Endothelial cell of umbilical vein (primary cell): ENCODE measurements at regions not wholly inside any gene's neighbourhood (a gene's known extent, or its start where the extent isn't known, plus 50 kb on each side); places are given as distances from the start of the nearest gene placed in this dataset.

Source experiments
- BruUV-seq: library from RNA; stranded (reverse); fragments of 400-500 nt; replicated peaks from 2 replicates; lab custom pipeline; 2021; lab: Mats Ljungman, UMichigan
- CTCF ChIA-PET: fragments of 300-600, 350-600 bp; sonication (Branson Sonifier 250); formaldehyde crosslinking; loops from one replicate; lab custom pipeline; 2021; ENCODE audit warnings: antibody characterized with exemption, inconsistent platforms; lab: Charles Lee
- POLR2A ChIA-PET: fragments of 300-600, 350-600 bp; sonication (Branson Sonifier 250); formaldehyde crosslinking; loops from one replicate; lab custom pipeline; 2021; ENCODE audit warnings: antibody characterized with exemption, inconsistent platforms; lab: Charles Lee
- DNase-seq: peaks from one replicate; pipeline ENCODE4 v3.0.0-alpha.2; 2011; ENCODE audit warnings: low read depth, low spot score
- FAIRE-seq: peaks from 2 replicates; lab custom pipeline; 2011; peaks lifted over from hg19 to GRCh38; lab: Jason Lieb, UNC
- H2AFZ ChIP-seq: 2 replicates; pipeline ENCODE4 v1.6.0; 2012; ENCODE audit warnings: low read depth, low read length, control low read depth, inconsistent platforms
- H3K27ac ChIP-seq: 2 replicates; pipeline ENCODE4 v1.5.1; 2011; ENCODE audit warnings: low read depth, mild to moderate bottlenecking, control low read depth, low read length, moderate library complexity; ENCODE audit not compliant: insufficient read depth
- H3K27me3 ChIP-seq, 2 experiments: 2 replicates each; pipeline versions ENCODE4 v1.6.0 to v1.6.1; 2011; ENCODE audit warnings: low read length in 2 of 2, mixed read lengths in 1 of 2; ENCODE audit not compliant: control insufficient read depth in 2 of 2, insufficient read depth in 2 of 2
- H3K36me3 ChIP-seq, 2 experiments: 2 replicates in 1 of 2; 3 replicates in 1 of 2; pipeline ENCODE4 v1.5.1; 2011; ENCODE audit warnings: low read length in 2 of 2, mild to moderate bottlenecking in 1 of 2, moderate library complexity in 1 of 2; ENCODE audit not compliant: control insufficient read depth in 2 of 2, insufficient read depth in 2 of 2; ENCODE audit errors: extremely low read depth in 1 of 2
- H3K4me1 ChIP-seq: 3 replicates; pipeline ENCODE4 v1.5.1; 2011; ENCODE audit warnings: mild to moderate bottlenecking, low read length; ENCODE audit not compliant: control insufficient read depth, insufficient read depth; ENCODE audit errors: extremely low read depth
- H3K4me2 ChIP-seq: 2 replicates; pipeline ENCODE4 v1.6.1; 2011; ENCODE audit warnings: low read length, control low read depth, mixed read lengths; ENCODE audit not compliant: insufficient read depth
- H3K4me3 ChIP-seq, 3 experiments: fragments of 200-600 bp in 1 of 3; sonication (generic), shearing (Covaris generic) in 1 of 3; replicated peaks in 1 of 3; 2 replicates each; pipeline ENCODE4 v1.5.1; 2011 to 2016; ENCODE audit warnings: control low read depth in 3 of 3, low read length in 3 of 3, mild to moderate bottlenecking in 2 of 3, inconsistent platforms in 1 of 3, low read depth in 1 of 3, moderate library complexity in 1 of 3; ENCODE audit not compliant: insufficient read depth in 1 of 3
- H3K79me2 ChIP-seq: 2 replicates; pipeline ENCODE4 v1.6.0; 2012; ENCODE audit warnings: low read length, inconsistent platforms; ENCODE audit not compliant: control insufficient read depth, insufficient read depth
- H3K9ac ChIP-seq: replicated peaks from 2 replicates; pipeline ENCODE3; 2011; ENCODE audit warnings: low read length, control low read depth; ENCODE audit not compliant: insufficient read depth; ENCODE audit errors: extremely low read depth
- H3K9me1 ChIP-seq: replicated peaks from 3 replicates; pipeline ENCODE4 v1.6.0; 2011; ENCODE audit warnings: mild to moderate bottlenecking, low read length; ENCODE audit not compliant: control insufficient read depth, insufficient read depth; ENCODE audit errors: extremely low read depth
- H3K9me3 ChIP-seq: replicated peaks from 2 replicates; pipeline ENCODE4 v1.5.1; 2012; ENCODE audit warnings: low read length, inconsistent platforms; ENCODE audit not compliant: control insufficient read depth, insufficient read depth
- H4K20me1 ChIP-seq: replicated peaks from 2 replicates; pipeline ENCODE3; 2011; ENCODE audit warnings: mild to moderate bottlenecking, low read length; ENCODE audit not compliant: control insufficient read depth, insufficient read depth; ENCODE audit errors: extremely low read depth
- EZH2 ChIP-seq: IDR thresholded peaks from 2 replicates; pipeline ENCODE4 v1.6.1; 2012; ENCODE audit warnings: borderline replicate concordance, low read depth, mild to moderate bottlenecking, moderate library complexity, low read length, inconsistent platforms; ENCODE audit not compliant: severe bottlenecking
- FOS ChIP-seq: IDR thresholded peaks from 2 replicates; pipeline ENCODE4 v1.6.1; 2011; ENCODE audit warnings: mild to moderate bottlenecking, low read length, moderate library complexity, borderline replicate concordance; ENCODE audit not compliant: insufficient read depth
- GATA2 ChIP-seq: IDR thresholded peaks from 2 replicates; pipeline ENCODE4 v1.7.0; 2011; ENCODE audit warnings: low read depth, mild to moderate bottlenecking, moderate library complexity, mixed read lengths, low read length; ENCODE audit not compliant: insufficient read length, insufficient read depth
- JUN ChIP-seq: IDR thresholded peaks from 2 replicates; pipeline ENCODE4 v1.6.1; 2011; ENCODE audit warnings: borderline replicate concordance, low read depth; ENCODE audit not compliant: insufficient read length, insufficient read depth
- MAX ChIP-seq: IDR thresholded peaks from 2 replicates; pipeline ENCODE4 v1.6.1; 2011; ENCODE audit not compliant: insufficient read depth, insufficient read length
- MYC ChIP-seq: IDR thresholded peaks from one replicate; pipeline ENCODE4 v1.6.1; 2011; ENCODE audit warnings: mild to moderate bottlenecking, low read depth, low read length
- POLR2A ChIP-seq: IDR thresholded peaks from 2 replicates; pipeline ENCODE4 v1.6.1; 2012; ENCODE audit warnings: low read depth, mild to moderate bottlenecking, control low read depth, low read length
- POLR2AphosphoS5 ChIP-seq: IDR thresholded peaks from 2 replicates; pipeline ENCODE4 v1.6.1; 2012; ENCODE audit warnings: low read depth, mild to moderate bottlenecking, control low read depth, low read length, moderate library complexity; ENCODE audit not compliant: insufficient read depth
- dilution Hi-C: fragments of 300-500 bp; cut with MboI; formaldehyde crosslinking; loops from one replicate; pipeline ENCODE4 v1.15.0; 2019; ENCODE audit warnings: low sequenced_read_pairs; ENCODE audit not compliant: extremely low pct_ligation_motif_present
- intact Hi-C: fragments of 100-400 bp; cut with micrococcal nuclease; formaldehyde crosslinking; loops from one replicate; pipeline ENCODE4 v1.10.0; 2022
- TF ChIP-seq, protein P1 (sequence below), 2 donors: IDR thresholded peaks; 1 replicate in 1 of 2; 2 replicates in 1 of 2; pipeline ENCODE4 v1.5.1; 2011; ENCODE audit warnings: low read length in 2 of 2, mild to moderate bottlenecking in 2 of 2, moderate library complexity in 2 of 2, control low read depth in 1 of 2, inconsistent platforms in 1 of 2, low read depth in 1 of 2; ENCODE audit not compliant: insufficient read depth in 1 of 2; ENCODE audit errors: extremely low read depth in 1 of 2

DNA sequence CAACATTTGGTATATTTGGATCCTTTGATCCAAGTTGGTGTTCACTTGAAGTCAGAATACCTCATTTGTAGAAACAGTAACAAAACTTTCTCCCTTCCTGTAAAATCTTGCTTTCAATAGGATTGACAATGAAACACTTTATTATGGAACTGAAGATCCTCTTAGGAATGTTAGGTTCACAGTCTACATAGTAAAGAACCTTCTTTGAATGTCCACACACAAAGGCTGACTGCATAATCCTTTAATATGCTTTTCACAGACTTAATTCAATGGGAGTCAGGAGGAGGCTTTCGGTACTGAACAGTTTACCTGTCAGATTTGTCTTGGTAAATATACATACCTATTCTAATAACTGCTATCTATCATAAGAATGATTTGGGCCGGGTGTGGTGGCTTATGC is 188.5 kb downstream of the SPRY1 start:
- no peak for FAIRE-seq
- peaks cover 6% of the 10 kb centered on the region for H3K4me1 ChIP-seq
- no peaks in the 10 kb centered on the region for H3K36me3 ChIP-seq
- no peaks in the 10 kb centered on the region for H3K9me1 ChIP-seq
- intact Hi-C loops: no loop called here
- no peak overlapping the region for H3K4me3 ChIP-seq
- no peak for DNase-seq
- ChIA-PET CTCF (no interaction called here), POLR2A (no interaction called here)
- dilution Hi-C loops: no loop called here
- no peaks in the 10 kb centered on the region for H3K27me3 ChIP-seq
- H2AFZ ChIP-seq: no peak overlapping the region
- no peak overlapping the region for H3K27ac ChIP-seq
- no peaks in the 10 kb centered on the region for H3K79me2 ChIP-seq
- no peaks in the 10 kb centered on the region for H3K9me3 ChIP-seq
- no peaks in the 10 kb centered on the region for H4K20me1 ChIP-seq
- H3K9ac ChIP-seq: no peak overlapping the region
- no peak for TF ChIP-seq POLR2A
- TF ChIP-seq, protein P1, sequence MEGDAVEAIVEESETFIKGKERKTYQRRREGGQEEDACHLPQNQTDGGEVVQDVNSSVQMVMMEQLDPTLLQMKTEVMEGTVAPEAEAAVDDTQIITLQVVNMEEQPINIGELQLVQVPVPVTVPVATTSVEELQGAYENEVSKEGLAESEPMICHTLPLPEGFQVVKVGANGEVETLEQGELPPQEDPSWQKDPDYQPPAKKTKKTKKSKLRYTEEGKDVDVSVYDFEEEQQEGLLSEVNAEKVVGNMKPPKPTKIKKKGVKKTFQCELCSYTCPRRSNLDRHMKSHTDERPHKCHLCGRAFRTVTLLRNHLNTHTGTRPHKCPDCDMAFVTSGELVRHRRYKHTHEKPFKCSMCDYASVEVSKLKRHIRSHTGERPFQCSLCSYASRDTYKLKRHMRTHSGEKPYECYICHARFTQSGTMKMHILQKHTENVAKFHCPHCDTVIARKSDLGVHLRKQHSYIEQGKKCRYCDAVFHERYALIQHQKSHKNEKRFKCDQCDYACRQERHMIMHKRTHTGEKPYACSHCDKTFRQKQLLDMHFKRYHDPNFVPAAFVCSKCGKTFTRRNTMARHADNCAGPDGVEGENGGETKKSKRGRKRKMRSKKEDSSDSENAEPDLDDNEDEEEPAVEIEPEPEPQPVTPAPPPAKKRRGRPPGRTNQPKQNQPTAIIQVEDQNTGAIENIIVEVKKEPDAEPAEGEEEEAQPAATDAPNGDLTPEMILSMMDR (IDR thresholded peaks at IDR 0.05; ENCODE audit: extremely low read depth in 1 of 2, insufficient read depth in 1 of 2, low read depth in 1 of 2, low read length in 2 of 2): no peak
- TF ChIP-seq FOS: no peak
- no peak for TF ChIP-seq MAX
- no peak for TF ChIP-seq JUN
- no peak for TF ChIP-seq POLR2AphosphoS5
- no peak for TF ChIP-seq GATA2
- no peak for TF ChIP-seq MYC
- no peak for TF ChIP-seq EZH2
- H3K4me2 ChIP-seq: no peak overlapping the region
- BruUV-seq: no TSS peak
